Upper lobe of right lung (tissue), 1 donor: ENCODE measurements at regions not wholly inside any gene's neighbourhood (a gene's known extent, or its start where the extent isn't known, plus 50 kb on each side); places are given as distances from the start of the nearest gene placed in this dataset.
"Not testable (repeated sequence)": the region's sequence is repeated elsewhere in the genome, so short reads cannot be mapped to it uniquely, and the experiment has no call there.

Source experiments
- ATAC-seq: fragments of 200-7000 bp; cut with Tn5 transposase; one replicate; pipeline ENCODE4 v1.9.1; 2020; ENCODE audit warnings: mild to moderate bottlenecking, moderate library complexity
- DNase-seq: peaks from one replicate; pipeline ENCODE4 v3.0.0-alpha.2; 2020
- H3K27ac ChIP-seq: fragments of 200-600 bp; one replicate; pipeline ENCODE4 v1.8.0; 2022
- H3K27me3 ChIP-seq: fragments of 200-600 bp; one replicate; pipeline ENCODE4 v1.8.0; 2022; ENCODE audit warnings: mild to moderate bottlenecking
- H3K36me3 ChIP-seq: fragments of 200-600 bp; one replicate; pipeline ENCODE4 v1.8.0; 2022
- H3K4me1 ChIP-seq: fragments of 200-600 bp; one replicate; pipeline ENCODE4 v1.8.0; 2022
- H3K4me3 ChIP-seq: fragments of 200-600 bp; one replicate; pipeline ENCODE4 v1.8.0; 2022; ENCODE audit warnings: mild to moderate bottlenecking
- H3K9me3 ChIP-seq: fragments of 200-600 bp; one replicate; pipeline ENCODE4 v1.8.0; 2022
- intact Hi-C: fragments of 100-400 bp; cut with DNase I; formaldehyde crosslinking; loops from one replicate; pipeline ENCODE4 v1.11.0; 2022
- TF ChIP-seq, protein P1 (sequence below): fragments of 200-600 bp; IDR thresholded peaks from one replicate; pipeline ENCODE4 v1.8.0; 2022; ENCODE audit warnings: antibody characterized with exemption
- donor health status: DM: no; HTN: yes; CAD: no; lungs with severe emphysema.

DNA sequence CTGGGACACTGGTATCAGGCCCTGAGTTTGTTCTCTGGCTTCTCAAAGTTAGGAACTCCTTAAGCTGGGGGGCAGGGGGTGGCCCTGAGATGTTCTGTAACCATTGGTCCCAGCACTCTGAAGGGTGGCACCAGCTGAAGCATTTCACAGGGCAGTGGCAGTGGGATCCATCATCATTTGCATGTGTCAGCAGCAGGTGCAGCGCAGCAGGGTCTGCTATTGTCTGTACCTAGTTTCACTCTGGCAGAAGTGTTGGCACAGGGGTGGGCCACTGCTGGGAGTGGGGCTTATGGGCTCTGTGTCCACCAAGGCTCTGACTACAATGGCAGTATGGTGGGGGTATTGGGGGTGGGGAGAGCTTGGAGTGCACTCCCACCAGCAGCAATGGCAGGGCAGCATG, 460.4 kb upstream of the ZNF804A start:
- H3K4me1 ChIP-seq: no peaks in the 10 kb centered on the region
- no peaks in the 10 kb centered on the region for H3K36me3 ChIP-seq
- H3K27ac ChIP-seq: no peak overlapping the region
- ATAC-seq (peak; percentile 35), DNase-seq (no peak)
- intact Hi-C loops: no loop called here
- no peaks in the 10 kb centered on the region for H3K9me3 ChIP-seq
- TF ChIP-seq, protein P1, sequence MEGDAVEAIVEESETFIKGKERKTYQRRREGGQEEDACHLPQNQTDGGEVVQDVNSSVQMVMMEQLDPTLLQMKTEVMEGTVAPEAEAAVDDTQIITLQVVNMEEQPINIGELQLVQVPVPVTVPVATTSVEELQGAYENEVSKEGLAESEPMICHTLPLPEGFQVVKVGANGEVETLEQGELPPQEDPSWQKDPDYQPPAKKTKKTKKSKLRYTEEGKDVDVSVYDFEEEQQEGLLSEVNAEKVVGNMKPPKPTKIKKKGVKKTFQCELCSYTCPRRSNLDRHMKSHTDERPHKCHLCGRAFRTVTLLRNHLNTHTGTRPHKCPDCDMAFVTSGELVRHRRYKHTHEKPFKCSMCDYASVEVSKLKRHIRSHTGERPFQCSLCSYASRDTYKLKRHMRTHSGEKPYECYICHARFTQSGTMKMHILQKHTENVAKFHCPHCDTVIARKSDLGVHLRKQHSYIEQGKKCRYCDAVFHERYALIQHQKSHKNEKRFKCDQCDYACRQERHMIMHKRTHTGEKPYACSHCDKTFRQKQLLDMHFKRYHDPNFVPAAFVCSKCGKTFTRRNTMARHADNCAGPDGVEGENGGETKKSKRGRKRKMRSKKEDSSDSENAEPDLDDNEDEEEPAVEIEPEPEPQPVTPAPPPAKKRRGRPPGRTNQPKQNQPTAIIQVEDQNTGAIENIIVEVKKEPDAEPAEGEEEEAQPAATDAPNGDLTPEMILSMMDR: no peak
- no peaks in the 10 kb centered on the region for H3K27me3 ChIP-seq
- no peak overlapping the region for H3K4me3 ChIP-seq

DNA sequence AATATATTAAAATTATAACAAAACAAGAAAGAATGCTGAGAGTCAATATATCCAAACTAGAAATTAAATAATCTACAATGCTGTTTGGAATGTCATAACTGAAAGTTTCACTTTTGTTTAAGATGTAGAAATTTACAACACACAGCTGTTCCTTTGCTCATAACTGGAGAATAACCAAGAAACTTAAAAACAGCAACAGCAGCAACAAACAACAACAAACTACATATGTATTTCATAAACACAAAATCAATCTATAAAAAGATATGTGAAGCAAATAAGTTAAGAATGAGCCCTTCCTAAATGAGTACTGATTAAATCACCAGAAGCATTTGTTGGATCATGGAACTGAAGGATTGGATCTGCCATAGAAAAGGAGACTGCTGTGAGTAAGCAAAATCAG, 456.5 kb upstream of the ZNF804A start:
- Histone ChIP-seq H3K36me3 (no peaks in the 10 kb centered on the region), H3K4me3 (no peak overlapping the region), H3K27ac (no peak overlapping the region), H3K27me3 (no peaks in the 10 kb centered on the region), H3K4me1 (no peaks in the 10 kb centered on the region), H3K9me3 (no peaks in the 10 kb centered on the region)
- intact Hi-C loops: no loop called here
- TF ChIP-seq, protein P1: no peak
- DNase-seq (no peak), ATAC-seq (no peak)

DNA sequence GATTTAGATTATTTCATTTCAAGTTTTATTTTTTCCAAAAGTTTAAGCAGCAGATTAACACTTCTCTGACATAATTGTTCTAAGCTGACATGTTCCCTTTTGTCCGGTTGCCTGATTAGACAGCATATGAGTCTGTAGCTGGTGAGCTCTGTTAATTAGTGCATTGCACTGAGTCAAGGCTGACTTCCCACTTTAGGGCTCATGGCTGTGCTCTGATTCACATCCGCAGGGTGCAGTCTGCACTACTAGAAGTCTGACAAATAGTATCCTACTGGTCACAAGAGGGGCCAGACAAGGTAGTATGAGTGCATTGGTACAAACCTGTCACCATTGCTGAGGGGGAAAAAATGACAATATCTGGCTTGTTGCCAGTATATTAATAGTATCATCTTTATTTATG, 443.9 kb upstream of the ZNF804A start:
- Histone ChIP-seq H3K27ac (no peak overlapping the region), H3K27me3 (no peaks in the 10 kb centered on the region), H3K4me3 (no peak overlapping the region), H3K36me3 (no peaks in the 10 kb centered on the region), H3K9me3 (no peaks in the 10 kb centered on the region), H3K4me1 (no peaks in the 10 kb centered on the region)
- TF ChIP-seq, protein P1: no peak
- intact Hi-C loops: no loop called here
- no peak for ATAC-seq
- DNase-seq: no peak

DNA sequence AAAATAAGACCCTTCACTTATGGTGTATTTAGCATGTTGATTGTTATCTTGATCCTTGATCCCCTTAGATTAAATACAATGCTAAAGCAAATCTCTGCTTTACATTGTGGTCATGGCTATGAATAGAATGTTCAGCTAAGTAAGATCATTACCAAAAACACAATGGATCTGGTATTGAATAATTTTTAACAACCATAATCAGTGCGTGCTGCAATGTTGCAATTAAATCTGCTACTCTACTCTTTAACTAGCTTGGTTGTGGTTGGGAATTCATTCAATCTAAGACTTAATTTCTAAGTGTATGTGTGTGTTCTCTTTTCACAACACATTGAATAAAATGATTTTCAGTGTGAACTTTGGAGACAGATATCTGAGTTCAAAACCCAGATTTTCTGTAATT, 442.5 kb upstream of the ZNF804A start:
- no peaks in the 10 kb centered on the region for H3K36me3 ChIP-seq

DNA sequence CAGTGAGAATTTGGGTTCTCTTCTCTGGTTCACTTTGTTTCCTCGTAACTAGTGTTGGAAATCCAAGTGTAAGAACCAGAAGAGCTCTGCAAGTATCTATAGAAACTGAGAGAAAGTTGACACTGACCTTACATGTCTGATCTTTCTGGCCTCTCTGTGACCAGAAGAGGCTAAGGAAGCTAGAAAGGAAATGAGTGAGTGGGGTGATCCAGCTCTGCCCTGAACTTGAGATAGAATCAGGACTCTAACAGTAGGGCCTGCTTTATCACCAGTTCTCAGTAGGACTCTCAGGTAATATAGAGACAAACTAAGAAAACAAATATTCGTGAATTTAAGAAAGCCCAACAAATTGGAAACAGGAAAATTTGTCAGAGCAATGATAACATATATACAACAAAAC, 441.2 kb upstream of the ZNF804A start:
- H3K9me3 ChIP-seq: no peaks in the 10 kb centered on the region
- no peaks in the 10 kb centered on the region for H3K4me1 ChIP-seq
- DNase-seq: no peak
- H3K36me3 ChIP-seq: no peaks in the 10 kb centered on the region
- H3K27ac ChIP-seq: no peak overlapping the region
- ATAC-seq: no peak
- TF ChIP-seq, protein P1: no peak
- intact Hi-C loops: no loop called here
- no peak overlapping the region for H3K4me3 ChIP-seq
- H3K27me3 ChIP-seq: no peaks in the 10 kb centered on the region

More for the DNA sequence above, 442.5 kb upstream of the ZNF804A start:
- Histone ChIP-seq H3K9me3 (no peaks in the 10 kb centered on the region), H3K27me3 (no peaks in the 10 kb centered on the region), H3K27ac (no peak overlapping the region), H3K4me3 (no peak overlapping the region), H3K4me1 (no peaks in the 10 kb centered on the region)
- intact Hi-C loops: no loop called here
- DNase-seq (no peak), ATAC-seq (no peak)
- TF ChIP-seq, protein P1: no peak

DNA sequence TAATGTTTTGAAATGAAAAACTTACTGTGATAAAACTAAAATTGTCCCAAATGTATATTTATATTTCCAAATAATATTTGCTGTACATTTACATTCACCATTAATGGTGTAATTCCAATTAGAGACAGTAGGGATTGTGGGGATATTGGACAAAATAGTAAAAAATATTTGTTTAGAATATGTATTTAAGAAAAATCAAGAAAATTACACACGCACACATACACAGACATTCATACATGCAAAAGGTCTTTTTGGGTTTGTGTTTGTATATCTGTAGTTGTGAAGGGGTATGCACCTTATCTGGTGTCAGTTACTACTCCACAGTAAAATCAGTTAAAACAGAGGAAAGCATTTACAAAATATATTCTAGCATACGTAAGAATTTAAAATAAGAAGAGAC, 435.9 kb upstream of the ZNF804A start:
- no peaks in the 10 kb centered on the region for H3K4me1 ChIP-seq
- DNase-seq (no peak), ATAC-seq (no peak)
- H3K27me3 ChIP-seq: no peaks in the 10 kb centered on the region
- no peak overlapping the region for H3K27ac ChIP-seq
- no peaks in the 10 kb centered on the region for H3K9me3 ChIP-seq
- no peaks in the 10 kb centered on the region for H3K36me3 ChIP-seq
- intact Hi-C loops: no loop called here
- TF ChIP-seq, protein P1: no peak
- H3K4me3 ChIP-seq: no peak overlapping the region

DNA sequence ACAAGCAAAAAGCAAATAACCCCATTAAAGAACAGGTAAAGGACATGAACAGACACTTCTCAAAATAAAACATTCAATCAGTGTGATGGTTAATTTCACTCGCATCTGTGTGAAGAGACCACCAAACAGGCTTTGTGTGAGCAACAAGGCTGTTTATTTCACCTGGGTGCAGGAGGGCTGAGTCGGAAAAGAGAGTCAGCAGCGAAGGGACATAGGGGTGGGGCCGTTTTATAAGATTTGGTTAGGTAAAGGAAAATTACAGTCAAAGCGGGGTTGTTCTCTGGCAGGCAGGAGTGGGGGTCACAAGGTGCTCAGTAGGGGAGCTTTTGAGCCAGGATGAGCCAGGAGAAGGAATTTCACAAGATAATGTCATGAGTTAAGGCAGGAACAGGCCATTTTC, 429.5 kb upstream of the ZNF804A start:
- not testable (repeated sequence) for H3K9me3 ChIP-seq, H3K4me1 ChIP-seq, H3K27ac ChIP-seq

More for the DNA sequence above, 429.5 kb upstream of the ZNF804A start:
- DNase-seq, ATAC-seq, H3K36me3 ChIP-seq, H3K27me3 ChIP-seq, intact Hi-C loops, H3K4me3 ChIP-seq: not testable (repeated sequence)
